HG02973 (cell line): ENCODE measurements at regions not wholly inside any gene's neighbourhood (a gene's known extent, or its start where the extent isn't known, plus 50 kb on each side); places are given as distances from the start of the nearest gene placed in this dataset.
"Not testable (repeated sequence)": the region's sequence is repeated elsewhere in the genome, so short reads cannot be mapped to it uniquely, and the experiment has no call there.

Experiments
- ATAC-seq: cut with Tn5 transposase; IDR thresholded peaks from one replicate; pipeline ENCODE4 v1.9.1; 2021; ENCODE audit warnings: moderate library complexity; ENCODE audit not compliant: unreplicated experiment

GRCh38 chr1:121566346-121566745 is 381.6 kb downstream of the SRGAP2C start:
- ATAC-seq, result no peak

- no peak for ATAC-seq
These were observed 384.7 kb downstream of the SRGAP2C start for GRCh38 chr1:121569428-121569827.

DNA sequence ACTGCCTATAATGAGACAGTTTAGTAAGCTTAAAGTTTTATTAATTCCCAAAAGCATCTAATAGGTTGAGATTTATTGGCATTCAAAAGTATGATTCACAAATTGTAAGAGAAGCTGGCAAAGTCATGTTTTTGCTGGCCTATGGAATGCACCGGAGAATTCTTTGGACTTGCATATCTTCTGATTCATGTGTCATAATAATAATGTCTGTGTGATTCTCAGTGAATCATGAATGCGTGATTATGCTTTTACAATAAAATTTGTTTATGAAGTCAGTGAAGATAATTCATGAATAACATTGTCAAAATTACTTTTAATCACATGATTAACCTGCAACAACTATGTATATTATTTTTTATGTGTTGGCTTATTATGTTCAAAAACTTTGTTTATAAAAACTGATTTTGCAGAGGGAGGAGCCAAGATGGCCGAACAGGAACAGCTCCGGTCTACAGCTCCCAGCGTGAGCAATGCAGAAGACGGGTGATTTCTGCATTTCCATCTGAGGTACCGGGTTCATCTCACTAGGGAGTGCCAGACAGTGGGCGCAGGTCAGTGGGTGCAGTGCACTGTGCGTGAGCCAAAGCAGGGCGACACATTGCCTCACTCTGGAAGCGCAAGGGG is 389.2 kb downstream of the SRGAP2C start:
- not testable (repeated sequence) for ATAC-seq

DNA sequence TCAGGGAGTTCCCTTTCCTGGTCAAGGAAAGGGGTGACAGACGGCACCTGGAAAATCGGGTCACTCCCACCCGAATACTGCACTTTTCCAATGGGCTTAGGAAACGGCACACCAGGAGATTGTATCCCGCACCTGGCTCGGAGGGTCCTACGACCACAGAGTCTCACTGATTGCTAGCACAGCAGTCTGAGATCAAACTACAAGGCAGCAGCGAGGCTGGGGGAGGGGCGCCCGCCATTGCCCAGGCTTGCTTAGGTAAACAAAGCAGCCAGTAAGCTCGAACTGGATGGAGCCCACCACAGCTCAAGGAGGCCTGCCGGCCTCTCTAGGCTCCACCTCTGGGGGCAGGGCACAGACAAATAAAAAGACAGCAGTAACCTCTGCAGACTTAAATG is 389.7 kb downstream of the SRGAP2C start:
- ATAC-seq, result not testable (repeated sequence)

- ATAC-seq, result not testable (repeated sequence)
These were observed 398.1 kb downstream of the SRGAP2C start for GRCh38 chr1:121582898-121583297.

- ATAC-seq, result no peak
These were observed 401.8 kb downstream of the SRGAP2C start for GRCh38 chr1:121586369-121587229.

- no peak for ATAC-seq
These were observed 402.4 kb downstream of the SRGAP2C start for GRCh38 chr1:121587230-121587569.

GRCh38 chr1:121587777-121588176 is 403.0 kb downstream of the SRGAP2C start:
- ATAC-seq, result no peak

DNA sequence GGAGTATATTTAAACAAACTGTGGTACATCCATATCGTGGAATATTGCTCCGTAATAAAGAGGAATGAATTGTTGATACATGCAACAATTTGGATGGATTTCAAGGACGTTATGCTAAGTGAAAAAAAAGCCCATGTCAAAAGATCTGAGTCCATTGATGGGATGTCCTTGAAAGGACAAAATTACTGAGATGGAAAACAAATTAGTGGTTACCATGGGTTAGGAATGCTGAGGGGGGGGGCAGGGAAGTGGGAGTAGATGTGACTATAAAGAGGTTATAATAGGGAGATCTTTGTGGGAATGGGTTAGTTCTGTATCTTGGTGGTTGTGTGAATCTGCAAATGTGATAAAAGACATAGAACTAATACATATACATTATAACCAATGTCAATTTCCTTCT is 409.3 kb downstream of the SRGAP2C start:
- ATAC-seq, result no peak

GRCh38 chr1:121595089-121595488 is 410.3 kb downstream of the SRGAP2C start:
- no peak for ATAC-seq

GRCh38 chr1:121604843-121605444 is 420.2 kb downstream of the SRGAP2C start:
- ATAC-seq, result not testable (repeated sequence)

DNA sequence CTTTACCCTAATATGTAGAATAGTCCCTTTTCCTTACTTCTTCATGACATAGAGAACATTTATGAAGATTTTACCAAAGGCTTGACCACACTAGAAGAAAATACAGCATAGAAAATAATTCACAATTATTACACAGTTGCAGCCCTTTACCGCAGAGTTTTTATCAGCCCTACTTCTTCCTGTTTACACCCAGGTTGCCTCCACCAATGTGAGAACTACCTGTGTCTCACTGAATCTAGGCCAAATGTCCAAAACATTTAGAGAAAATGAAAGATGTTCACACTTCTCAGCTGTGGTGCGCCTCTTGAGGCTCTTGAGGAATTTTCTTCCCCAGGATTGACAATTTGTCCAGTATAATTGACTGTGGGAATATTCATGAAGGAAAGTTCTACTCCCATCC is 422.7 kb downstream of the SRGAP2C start:
- ATAC-seq, result not testable (repeated sequence)
